ENCODE measurements at regions not wholly inside any gene's neighbourhood (a gene's known extent, or its start where the extent isn't known, plus 50 kb on each side); places are given as distances from the start of the nearest gene placed in this dataset.
"Not testable (repeated sequence)": the region's sequence is repeated elsewhere in the genome, so short reads cannot be mapped to it uniquely, and the experiment has no call there.

GRCh38 chr1:166597516-166597915, 241.8 kb upstream of the POGK start:
- DNase-seq (ENCODE audit: low spot score in 2 of 2) (no peak), FAIRE-seq (no peak)

GRCh38 chr1:166600574-166600973, 238.7 kb upstream of the POGK start:
- FAIRE-seq (no peak), DNase-seq (ENCODE audit: low spot score in 2 of 2) (no peak)

- FAIRE-seq (no peak), DNase-seq (ENCODE audit: low spot score in 2 of 2) (no peak)
Measured at GRCh38 chr1:166601650-166602278, 237.5 kb upstream of the POGK start.

- FAIRE-seq: peak; percentile 87
- DNase-seq (ENCODE audit: low spot score in 2 of 2): not testable (repeated sequence)
Measured at GRCh38 chr1:166602801-166603200, 236.5 kb upstream of the POGK start.

- no peak for FAIRE-seq
- no peak for DNase-seq (ENCODE audit: low spot score in 2 of 2)
Measured at GRCh38 chr1:166603296-166603695, 236.0 kb upstream of the POGK start.

GRCh38 chr1:166605137-166605536, 234.1 kb upstream of the POGK start:
- FAIRE-seq (no peak), DNase-seq (ENCODE audit: low spot score in 2 of 2) (no peak)

- DNase-seq (ENCODE audit: low spot score in 2 of 2) (no peak), FAIRE-seq (no peak)
Measured at GRCh38 chr1:166612886-166613285, 226.4 kb upstream of the POGK start.

GRCh38 chr1:166616206-166616605, 223.1 kb upstream of the POGK start:
- DNase-seq (ENCODE audit: low spot score in 2 of 2) (no peak), FAIRE-seq (no peak)

GRCh38 chr1:166626711-166627110, 212.6 kb upstream of the POGK start:
- DNase-seq (ENCODE audit: low spot score in 2 of 2) (no peak), FAIRE-seq (no peak)

- FAIRE-seq (no peak), DNase-seq (ENCODE audit: low spot score in 2 of 2) (no peak)
Measured at GRCh38 chr1:166627558-166627957, 211.7 kb upstream of the POGK start.

GRCh38 chr1:166628259-166628658, 211.0 kb upstream of the POGK start:
- no peak for FAIRE-seq
- no peak for DNase-seq (ENCODE audit: low spot score in 2 of 2)

- DNase-seq (ENCODE audit: low spot score in 2 of 2) (no peak), FAIRE-seq (no peak)
Measured at GRCh38 chr1:166629946-166630345, 209.3 kb upstream of the POGK start.

- DNase-seq (ENCODE audit: low spot score in 2 of 2): no peak
- FAIRE-seq: no peak
Measured at GRCh38 chr1:166630369-166630768, 208.9 kb upstream of the POGK start.

GRCh38 chr1:166638137-166638536, 201.1 kb upstream of the POGK start:
- no peak for FAIRE-seq
- no peak for DNase-seq (ENCODE audit: low spot score in 2 of 2)

- not testable (repeated sequence) for DNase-seq (ENCODE audit: low spot score in 2 of 2); FAIRE-seq
Measured at GRCh38 chr1:166657228-166657627, 182.0 kb upstream of the POGK start.

- DNase-seq (ENCODE audit: low spot score in 2 of 2); FAIRE-seq: not testable (repeated sequence)
Measured at GRCh38 chr1:166666790-166667189, 172.5 kb upstream of the POGK start.

GRCh38 chr1:166667600-166667999, 171.7 kb upstream of the POGK start:
- not testable (repeated sequence) for DNase-seq (ENCODE audit: low spot score in 2 of 2); FAIRE-seq

- no peak for FAIRE-seq
- no peak for DNase-seq (ENCODE audit: low spot score in 2 of 2)
Measured at GRCh38 chr1:166671627-166672026, 167.6 kb upstream of the POGK start.

GRCh38 chr1:166673722-166674121, 165.6 kb upstream of the POGK start:
- no peak for DNase-seq (ENCODE audit: low spot score in 2 of 2)
- FAIRE-seq: no peak

- no peak for DNase-seq (ENCODE audit: low spot score in 2 of 2)
- FAIRE-seq: no peak
Measured at GRCh38 chr1:166675213-166675612, 164.1 kb upstream of the POGK start.

- DNase-seq (ENCODE audit: low spot score in 2 of 2): no peak
Measured at GRCh38 chr1:166676981-166677380, 162.3 kb upstream of the POGK start.

GRCh38 chr1:166679369-166679768, 159.9 kb upstream of the POGK start:
- DNase-seq (ENCODE audit: low spot score in 2 of 2): no peak
- peak; percentile 51 for FAIRE-seq

More at GRCh38 chr1:166676981-166677380, 162.3 kb upstream of the POGK start:
- FAIRE-seq: no peak

GRCh38 chr1:166682588-166682987, 156.7 kb upstream of the POGK start:
- FAIRE-seq (no peak), DNase-seq (ENCODE audit: low spot score in 2 of 2) (no peak)

All from frontal cortex (tissue), 3 donors.